Astrocyte of the spinal cord (primary cell): ENCODE measurements at regions not wholly inside any gene's neighbourhood (a gene's known extent, or its start where the extent isn't known, plus 50 kb on each side); places are given as distances from the start of the nearest gene placed in this dataset.

Experiments
- DNase-seq: peaks from one replicate; pipeline ENCODE4 v3.0.0; 2011; ENCODE audit warnings: low read depth, low spot score
- H3K4me3 ChIP-seq: 2 replicates; pipeline ENCODE4 v1.5.1; 2011; ENCODE audit warnings: low read depth, mild to moderate bottlenecking, low read length, moderate library complexity
- CTCF ChIP-seq: IDR thresholded peaks from 2 replicates; pipeline ENCODE4 v1.5.1; 2012; ENCODE audit warnings: low read depth, mild to moderate bottlenecking, low read length, inconsistent platforms
- in situ Hi-C: cut with HindIII; loops from 2 replicates; pipeline ENCODE4 v1.10.0; 2017; ENCODE audit warnings: low sequenced_read_pairs

DNA sequence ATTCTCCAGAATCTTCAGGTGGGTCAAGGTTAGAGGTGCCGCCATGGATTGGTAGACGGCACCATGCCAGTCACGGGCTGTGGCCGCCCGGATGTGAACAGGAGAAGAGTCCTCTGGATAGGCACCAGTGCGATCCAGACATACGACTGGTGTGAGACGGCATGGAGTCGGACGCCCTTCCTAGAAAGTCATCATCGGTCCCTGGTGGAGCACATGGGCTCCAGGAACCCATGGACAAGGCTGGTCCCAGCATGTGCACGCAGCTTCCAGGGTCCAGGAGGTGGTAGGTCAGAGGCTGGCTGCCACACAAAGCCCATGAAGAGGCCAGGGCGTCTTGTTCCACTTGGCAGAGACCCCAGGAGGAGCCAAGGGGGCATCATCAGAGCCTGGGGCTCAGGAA, 276.1 kb upstream of the LRRC3B start:
- in situ Hi-C loops: no loop called here
- H3K4me3 ChIP-seq: no peak overlapping the region
- no peak for TF ChIP-seq CTCF
- DNase-seq: no peak

DNA sequence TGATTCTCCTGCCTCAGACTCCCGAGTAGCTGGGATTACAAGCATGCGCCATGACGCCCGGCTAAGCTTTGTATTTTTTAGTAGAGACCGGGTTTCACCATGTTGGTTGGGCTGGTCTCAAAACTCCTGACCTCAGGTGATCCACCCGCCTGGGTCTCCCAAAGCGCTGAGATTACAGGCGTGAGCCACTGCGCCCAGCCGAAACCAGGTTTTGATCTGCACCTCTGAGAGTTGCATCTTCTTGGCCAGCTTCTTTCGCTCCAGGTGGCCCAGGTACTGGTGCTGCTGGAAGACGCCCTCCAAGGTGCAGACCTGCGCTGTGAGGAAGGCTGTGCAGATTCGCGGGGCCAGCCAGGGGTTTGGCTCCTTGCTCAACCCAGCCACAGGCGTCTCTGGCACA, 275.4 kb upstream of the LRRC3B start:
- no peak for DNase-seq

DNA sequence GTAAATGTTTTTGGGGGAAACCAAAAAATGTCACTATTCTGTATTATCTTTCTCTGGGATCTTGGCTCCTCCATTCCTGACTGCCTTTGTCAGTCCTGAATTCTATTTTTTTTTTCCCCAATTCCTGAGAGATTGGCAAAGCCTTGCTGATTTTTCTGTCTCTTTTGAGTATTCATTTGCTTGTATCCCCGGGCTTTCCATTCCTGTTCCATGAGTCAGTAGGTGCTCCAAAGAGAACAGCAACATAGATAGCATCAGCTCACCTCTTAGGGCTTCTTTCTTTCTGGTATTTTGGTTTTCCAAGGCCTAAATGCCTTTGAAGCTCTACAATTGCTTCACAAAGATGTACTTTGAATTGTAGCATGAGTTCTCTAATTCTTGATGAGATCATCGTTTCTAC, 271.7 kb upstream of the LRRC3B start:
- DNase-seq: no peak
- TF ChIP-seq CTCF: no peak
- in situ Hi-C loops: no loop called here
- H3K4me3 ChIP-seq: no peak overlapping the region

More for the DNA sequence above, 275.4 kb upstream of the LRRC3B start:
- H3K4me3 ChIP-seq: no peak overlapping the region
- in situ Hi-C loops: no loop called here
- no peak for TF ChIP-seq CTCF

GRCh38 chr3:26353097-26353496, 269.5 kb upstream of the LRRC3B start:
- no peak overlapping the region for H3K4me3 ChIP-seq
- no peak for TF ChIP-seq CTCF
- in situ Hi-C loops: no loop called here
- DNase-seq: no peak

GRCh38 chr3:26358405-26358804, 264.2 kb upstream of the LRRC3B start:
- no peak overlapping the region for H3K4me3 ChIP-seq
- no peak for TF ChIP-seq CTCF
- no peak for DNase-seq
- in situ Hi-C loops: no loop called here

- no peak overlapping the region for H3K4me3 ChIP-seq
- TF ChIP-seq CTCF: no peak
- in situ Hi-C loops: no loop called here
- no peak for DNase-seq
These were observed 256.9 kb upstream of the LRRC3B start for GRCh38 chr3:26365706-26366105.

DNA sequence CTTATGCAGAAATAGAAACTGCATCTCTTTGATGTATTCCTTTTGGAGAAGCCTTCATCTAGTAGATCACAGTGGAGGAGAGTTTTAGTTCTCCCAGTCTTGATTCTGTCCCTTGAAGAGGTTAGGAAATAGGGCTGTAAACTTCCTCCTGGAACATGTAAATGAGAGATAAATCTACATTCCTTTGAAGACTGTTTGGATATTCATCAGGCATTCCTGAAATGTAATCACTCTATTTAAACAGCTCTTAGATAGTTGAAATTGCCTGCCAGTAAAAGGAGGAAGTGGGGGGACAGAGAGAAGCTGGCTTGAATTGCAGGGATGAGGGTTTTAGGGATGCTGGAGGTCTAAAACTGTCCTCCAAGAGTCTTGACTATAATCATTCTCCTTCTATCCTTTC, 254.3 kb upstream of the LRRC3B start:
- no peak overlapping the region for H3K4me3 ChIP-seq
- no peak for DNase-seq
- no peak for TF ChIP-seq CTCF
- in situ Hi-C loops: no loop called here
